ENCODE measurements at regions not wholly inside any gene's neighbourhood (a gene's known extent, or its start where the extent isn't known, plus 50 kb on each side); places are given as distances from the start of the nearest gene placed in this dataset.

- TF ChIP-seq CTCF (conservative IDR thresholded peaks at IDR 0.05; ENCODE audit: low read depth in 2 of 2): no peak
- TF ChIP-seq EZH2 (IDR thresholded peaks at IDR 0.05; ENCODE audit: low read depth, unreplicated experiment): no peak
- TF ChIP-seq REST (IDR thresholded peaks at IDR 0.05; ENCODE audit: unreplicated experiment): no peak
- TF ChIP-seq POLR2AphosphoS5 (IDR thresholded peaks at IDR 0.05; ENCODE audit: low read depth): no peak
- no peak for TF ChIP-seq JUNB (IDR thresholded peaks at IDR 0.05; ENCODE audit: unreplicated experiment)
- TF ChIP-seq, protein P1, sequence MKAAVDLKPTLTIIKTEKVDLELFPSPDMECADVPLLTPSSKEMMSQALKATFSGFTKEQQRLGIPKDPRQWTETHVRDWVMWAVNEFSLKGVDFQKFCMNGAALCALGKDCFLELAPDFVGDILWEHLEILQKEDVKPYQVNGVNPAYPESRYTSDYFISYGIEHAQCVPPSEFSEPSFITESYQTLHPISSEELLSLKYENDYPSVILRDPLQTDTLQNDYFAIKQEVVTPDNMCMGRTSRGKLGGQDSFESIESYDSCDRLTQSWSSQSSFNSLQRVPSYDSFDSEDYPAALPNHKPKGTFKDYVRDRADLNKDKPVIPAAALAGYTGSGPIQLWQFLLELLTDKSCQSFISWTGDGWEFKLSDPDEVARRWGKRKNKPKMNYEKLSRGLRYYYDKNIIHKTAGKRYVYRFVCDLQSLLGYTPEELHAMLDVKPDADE (IDR thresholded peaks at IDR 0.05): no peak
Observed at GRCh38 chr12:127567531-127567930, 699.4 kb upstream of the TMEM132C start.
